ENCODE measurements at regions not wholly inside any gene's neighbourhood (a gene's known extent, or its start where the extent isn't known, plus 50 kb on each side); places are given as distances from the start of the nearest gene placed in this dataset.

DNA sequence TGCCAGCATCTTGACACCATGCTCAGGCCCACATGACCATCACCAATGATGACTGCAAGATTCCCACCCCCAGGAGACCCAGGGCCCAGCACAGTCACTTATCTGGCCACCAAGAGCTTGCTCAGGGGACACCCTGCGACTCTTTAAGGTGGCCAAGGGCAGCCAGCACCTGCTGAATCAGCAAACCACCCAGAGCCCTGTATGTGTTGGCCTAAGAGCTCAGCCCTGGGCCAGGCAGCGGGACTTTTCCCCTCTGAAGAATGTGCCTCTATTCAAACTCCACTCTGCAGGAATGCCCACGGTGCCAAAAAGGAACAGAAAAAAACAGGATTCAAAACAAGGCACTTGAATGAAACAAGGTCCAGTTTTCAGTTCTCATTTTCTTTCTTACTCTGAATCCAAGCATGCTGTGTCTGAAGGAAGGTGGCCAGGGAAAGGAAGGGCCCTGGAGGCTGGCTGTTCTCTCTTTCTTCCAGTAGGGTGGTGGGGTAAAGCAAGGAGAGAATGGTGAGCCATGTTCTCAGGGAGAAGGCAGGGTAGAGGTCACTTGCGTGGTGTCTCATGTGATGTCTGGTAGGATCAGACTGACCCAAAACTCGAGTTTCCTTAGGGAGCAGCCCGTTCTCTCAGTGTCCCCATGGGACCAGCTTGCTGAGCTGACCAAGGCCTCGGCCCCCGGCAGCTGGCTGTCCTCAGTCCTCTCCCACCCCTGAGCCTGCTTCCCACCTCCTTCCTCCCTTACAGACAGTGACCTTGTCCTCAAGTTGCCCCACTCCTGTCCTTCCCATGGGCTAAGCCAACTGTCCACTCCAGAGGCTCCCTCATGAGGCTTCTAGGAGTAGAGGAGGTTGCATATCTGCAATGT is 150.0 kb downstream of the RNF152 start:
- peaks cover 58% of the 10 kb centered on the region for H3K4me1 Mint-ChIP-seq (ENCODE audit: unreplicated experiment)

GRCh38 chr18:61741881-61742454 is 150.8 kb downstream of the RNF152 start:
- Mint-ChIP-seq H3K27me3 (ENCODE audit: unreplicated experiment) (no peaks in the 10 kb centered on the region), H3K9me3 (ENCODE audit: unreplicated experiment) (no peaks in the 10 kb centered on the region), H3K4me1 (ENCODE audit: unreplicated experiment) (peaks cover 64% of the 10 kb centered on the region), H3K4me3 (ENCODE audit: unreplicated experiment) (no peak overlapping the region), H3K27ac (ENCODE audit: unreplicated experiment) (peak overlapping the region; percentile 89), H3K36me3 (ENCODE audit: unreplicated experiment) (no peaks in the 10 kb centered on the region)
- DNase-seq (ENCODE audit: extremely low spot score, unreplicated experiment), result no peak
- TF ChIP-seq CTCF (IDR thresholded peaks at IDR 0.05), result no peak

More for the DNA sequence above, 150.0 kb downstream of the RNF152 start:
- TF ChIP-seq CTCF (IDR thresholded peaks at IDR 0.05), result no peak
- peak overlapping the region; percentile 89 for H3K27ac Mint-ChIP-seq (ENCODE audit: unreplicated experiment)
- DNase-seq (ENCODE audit: extremely low spot score, unreplicated experiment), result no peak
- no peaks in the 10 kb centered on the region for H3K36me3 Mint-ChIP-seq (ENCODE audit: unreplicated experiment)
- H3K9me3 Mint-ChIP-seq (ENCODE audit: unreplicated experiment), result no peaks in the 10 kb centered on the region
- H3K4me3 Mint-ChIP-seq (ENCODE audit: unreplicated experiment), result no peak overlapping the region
- no peaks in the 10 kb centered on the region for H3K27me3 Mint-ChIP-seq (ENCODE audit: unreplicated experiment)

GRCh38 chr18:61738488-61738887 is 154.3 kb downstream of the RNF152 start:
- Mint-ChIP-seq H3K4me1 (ENCODE audit: unreplicated experiment) (peaks cover 54% of the 10 kb centered on the region), H3K27me3 (ENCODE audit: unreplicated experiment) (no peaks in the 10 kb centered on the region), H3K9me3 (ENCODE audit: unreplicated experiment) (no peaks in the 10 kb centered on the region), H3K27ac (ENCODE audit: unreplicated experiment) (peak overlapping the region; percentile 63), H3K4me3 (ENCODE audit: unreplicated experiment) (no peak overlapping the region), H3K36me3 (ENCODE audit: unreplicated experiment) (no peaks in the 10 kb centered on the region)
- TF ChIP-seq CTCF (IDR thresholded peaks at IDR 0.05), result no peak
- no peak for DNase-seq (ENCODE audit: extremely low spot score, unreplicated experiment)

- H3K4me1 Mint-ChIP-seq (ENCODE audit: unreplicated experiment), result peaks cover 49% of the 10 kb centered on the region
- H3K27me3 Mint-ChIP-seq (ENCODE audit: unreplicated experiment), result no peaks in the 10 kb centered on the region
- H3K9me3 Mint-ChIP-seq (ENCODE audit: unreplicated experiment), result no peaks in the 10 kb centered on the region
- DNase-seq (ENCODE audit: extremely low spot score, unreplicated experiment), result no peak
- TF ChIP-seq CTCF (IDR thresholded peaks at IDR 0.05), result no peak
- no peaks in the 10 kb centered on the region for H3K36me3 Mint-ChIP-seq (ENCODE audit: unreplicated experiment)
- peak overlapping the region; percentile 63 for H3K27ac Mint-ChIP-seq (ENCODE audit: unreplicated experiment)
- H3K4me3 Mint-ChIP-seq (ENCODE audit: unreplicated experiment), result no peak overlapping the region
Observed at GRCh38 chr18:61738042-61738441, 154.8 kb downstream of the RNF152 start.

DNA sequence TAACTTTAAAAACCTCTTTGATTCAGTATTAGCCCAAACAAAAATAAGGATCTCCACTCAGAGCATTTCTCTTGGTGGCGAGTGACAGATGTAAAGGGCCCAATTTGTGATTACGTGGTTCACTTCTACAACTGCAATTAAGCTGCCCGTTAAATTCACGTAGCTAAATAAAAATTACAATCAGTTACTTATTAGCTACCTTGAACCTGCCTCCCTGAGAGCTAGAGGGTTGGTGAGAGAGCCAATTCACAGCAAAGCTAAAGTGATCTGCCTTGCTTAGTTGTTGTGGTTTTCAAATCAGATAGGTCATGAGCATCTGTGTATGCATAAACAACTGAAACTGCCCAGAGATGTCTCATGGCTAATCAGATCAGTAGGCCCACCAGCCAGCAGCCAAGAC is 156.7 kb downstream of the RNF152 start:
- no peaks in the 10 kb centered on the region for H3K27me3 Mint-ChIP-seq (ENCODE audit: unreplicated experiment)
- H3K4me3 Mint-ChIP-seq (ENCODE audit: unreplicated experiment), result no peak overlapping the region
- DNase-seq (ENCODE audit: extremely low spot score, unreplicated experiment), result no peak
- no peak for TF ChIP-seq CTCF (IDR thresholded peaks at IDR 0.05)
- no peaks in the 10 kb centered on the region for H3K36me3 Mint-ChIP-seq (ENCODE audit: unreplicated experiment)
- H3K27ac Mint-ChIP-seq (ENCODE audit: unreplicated experiment), result no peak overlapping the region
- H3K9me3 Mint-ChIP-seq (ENCODE audit: unreplicated experiment), result no peaks in the 10 kb centered on the region
- H3K4me1 Mint-ChIP-seq (ENCODE audit: unreplicated experiment), result peaks cover 40% of the 10 kb centered on the region

All from osteocyte (in vitro differentiated cells).